ENCODE measurements at regions not wholly inside any gene's neighbourhood (a gene's known extent, or its start where the extent isn't known, plus 50 kb on each side); places are given as distances from the start of the nearest gene placed in this dataset.
"Not testable (repeated sequence)": the region's sequence is repeated elsewhere in the genome, so short reads cannot be mapped to it uniquely, and the experiment has no call there.

DNA sequence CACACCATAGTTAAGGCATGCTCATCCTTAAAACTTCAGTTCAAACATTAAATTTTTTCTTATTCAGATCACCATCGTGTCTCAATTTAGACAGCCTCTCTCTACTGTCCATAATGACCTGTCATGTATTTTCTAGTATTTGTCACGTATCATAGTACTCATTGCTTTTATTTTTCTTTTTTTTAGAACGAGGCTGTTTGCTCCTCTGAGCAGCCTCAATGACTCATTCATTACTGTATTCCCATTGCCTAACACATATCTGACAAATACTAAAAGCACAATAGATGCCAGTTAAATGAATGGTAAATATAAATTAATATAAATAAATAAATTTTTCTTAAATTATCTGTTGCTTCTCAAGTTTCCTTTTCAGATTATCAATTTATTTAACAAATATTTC, 245.5 kb downstream of the TUBA3C start:
- H3K4me3 ChIP-seq = no peak overlapping the region
- DNase-seq (ENCODE audit: extremely low spot score in 2 of 2) = no peak
- H3K27ac ChIP-seq = no peak overlapping the region
- intact Hi-C loops (cut with DNase I) = no loop called here
- no peaks in the 10 kb centered on the region for H3K9me3 ChIP-seq
- TF ChIP-seq, protein P1, sequence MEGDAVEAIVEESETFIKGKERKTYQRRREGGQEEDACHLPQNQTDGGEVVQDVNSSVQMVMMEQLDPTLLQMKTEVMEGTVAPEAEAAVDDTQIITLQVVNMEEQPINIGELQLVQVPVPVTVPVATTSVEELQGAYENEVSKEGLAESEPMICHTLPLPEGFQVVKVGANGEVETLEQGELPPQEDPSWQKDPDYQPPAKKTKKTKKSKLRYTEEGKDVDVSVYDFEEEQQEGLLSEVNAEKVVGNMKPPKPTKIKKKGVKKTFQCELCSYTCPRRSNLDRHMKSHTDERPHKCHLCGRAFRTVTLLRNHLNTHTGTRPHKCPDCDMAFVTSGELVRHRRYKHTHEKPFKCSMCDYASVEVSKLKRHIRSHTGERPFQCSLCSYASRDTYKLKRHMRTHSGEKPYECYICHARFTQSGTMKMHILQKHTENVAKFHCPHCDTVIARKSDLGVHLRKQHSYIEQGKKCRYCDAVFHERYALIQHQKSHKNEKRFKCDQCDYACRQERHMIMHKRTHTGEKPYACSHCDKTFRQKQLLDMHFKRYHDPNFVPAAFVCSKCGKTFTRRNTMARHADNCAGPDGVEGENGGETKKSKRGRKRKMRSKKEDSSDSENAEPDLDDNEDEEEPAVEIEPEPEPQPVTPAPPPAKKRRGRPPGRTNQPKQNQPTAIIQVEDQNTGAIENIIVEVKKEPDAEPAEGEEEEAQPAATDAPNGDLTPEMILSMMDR (IDR thresholded peaks at IDR 0.05) = no peak
- no peak for TF ChIP-seq POLR2A (IDR thresholded peaks at IDR 0.05)
- no peak for TF ChIP-seq POLR2AphosphoS5 (IDR thresholded peaks at IDR 0.05; ENCODE audit: insufficient read depth in 1 of 2, low read depth in 1 of 2)
- H3K36me3 ChIP-seq = no peaks in the 10 kb centered on the region
- no peaks in the 10 kb centered on the region for H3K4me1 ChIP-seq
- H3K27me3 ChIP-seq = no peaks in the 10 kb centered on the region

DNA sequence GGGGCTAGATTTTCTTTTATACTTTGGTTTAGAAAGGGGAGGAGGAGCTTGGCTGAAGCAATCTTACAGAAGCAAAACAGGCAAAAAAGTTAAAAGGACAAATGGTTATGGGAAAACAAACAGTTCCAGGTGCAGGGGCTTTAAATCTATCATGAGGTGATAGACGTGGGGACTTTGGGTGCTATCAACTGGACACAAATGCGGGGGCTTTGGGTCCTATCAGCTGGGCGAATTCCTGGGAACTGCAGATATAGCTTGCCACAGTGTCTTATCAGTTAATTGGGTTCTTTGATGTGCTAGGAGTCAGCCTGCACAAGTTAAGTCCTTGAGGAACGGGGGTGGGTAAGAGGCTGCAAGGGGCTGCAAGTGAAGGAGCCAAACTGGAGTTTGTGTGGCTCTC, 260.6 kb downstream of the TUBA3C start:
- Histone ChIP-seq H3K27ac (no peak overlapping the region), H3K27me3 (no peaks in the 10 kb centered on the region), H3K36me3 (no peaks in the 10 kb centered on the region), H3K4me3 (no peak overlapping the region), H3K4me1 (no peaks in the 10 kb centered on the region), H3K9me3 (no peaks in the 10 kb centered on the region)
- no peak for TF ChIP-seq POLR2A (IDR thresholded peaks at IDR 0.05)
- TF ChIP-seq, protein P1 (IDR thresholded peaks at IDR 0.05) = no peak
- TF ChIP-seq POLR2AphosphoS5 (IDR thresholded peaks at IDR 0.05; ENCODE audit: insufficient read depth in 1 of 2, low read depth in 1 of 2) = no peak
- no peak for DNase-seq (ENCODE audit: extremely low spot score in 2 of 2)
- intact Hi-C loops (cut with DNase I) = no loop called here

DNA sequence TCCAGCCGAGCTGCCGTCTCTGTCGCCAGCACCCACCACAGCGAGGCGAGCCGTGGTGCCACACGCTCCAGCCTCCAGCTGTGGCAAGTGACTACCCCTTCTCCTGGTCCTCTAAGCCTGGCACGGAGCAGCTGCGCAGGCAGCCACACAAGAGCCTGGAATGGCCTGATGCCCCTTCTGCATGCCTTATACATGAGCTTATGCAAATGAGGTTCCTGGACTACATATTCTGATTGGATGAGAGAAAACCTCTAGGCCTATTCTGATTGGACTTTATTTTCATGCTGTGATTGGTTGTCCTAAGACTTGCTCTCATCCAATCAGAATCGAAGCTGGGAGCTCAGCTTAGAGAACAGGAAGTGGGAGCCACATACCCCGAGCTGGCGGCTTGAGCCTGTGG, 276.5 kb downstream of the TUBA3C start:
- intact Hi-C loops (cut with DNase I); H3K27ac ChIP-seq; H3K4me3 ChIP-seq: not testable (repeated sequence)

DNA sequence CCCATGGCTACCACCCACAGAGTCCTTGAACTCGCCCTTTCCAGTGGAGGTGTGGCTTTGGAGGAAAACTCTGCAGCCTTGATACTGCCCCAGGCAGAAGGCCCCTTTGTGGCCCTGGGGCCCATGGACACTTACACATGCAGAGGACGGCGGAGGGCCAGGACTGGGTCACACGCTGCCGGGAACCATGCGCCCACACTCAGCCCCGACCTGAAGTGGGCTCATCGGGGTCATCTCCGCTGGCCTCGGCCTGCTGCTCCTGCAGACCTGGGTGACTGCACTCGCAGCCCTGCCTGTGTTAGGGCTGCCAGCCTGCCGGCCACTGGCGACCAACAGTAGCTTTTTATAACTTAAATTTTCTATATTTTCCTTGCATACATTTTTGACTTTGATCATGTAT, 286.2 kb downstream of the TUBA3C start:
- H3K36me3 ChIP-seq; intact Hi-C loops (cut with DNase I); DNase-seq (ENCODE audit: extremely low spot score in 2 of 2); H3K9me3 ChIP-seq; H3K4me1 ChIP-seq; H3K27ac ChIP-seq; H3K27me3 ChIP-seq; H3K4me3 ChIP-seq: not testable (repeated sequence)

More for the DNA sequence above, 276.5 kb downstream of the TUBA3C start:
- H3K36me3 ChIP-seq; H3K9me3 ChIP-seq; H3K27me3 ChIP-seq; DNase-seq (ENCODE audit: extremely low spot score in 2 of 2); H3K4me1 ChIP-seq: not testable (repeated sequence)

DNA sequence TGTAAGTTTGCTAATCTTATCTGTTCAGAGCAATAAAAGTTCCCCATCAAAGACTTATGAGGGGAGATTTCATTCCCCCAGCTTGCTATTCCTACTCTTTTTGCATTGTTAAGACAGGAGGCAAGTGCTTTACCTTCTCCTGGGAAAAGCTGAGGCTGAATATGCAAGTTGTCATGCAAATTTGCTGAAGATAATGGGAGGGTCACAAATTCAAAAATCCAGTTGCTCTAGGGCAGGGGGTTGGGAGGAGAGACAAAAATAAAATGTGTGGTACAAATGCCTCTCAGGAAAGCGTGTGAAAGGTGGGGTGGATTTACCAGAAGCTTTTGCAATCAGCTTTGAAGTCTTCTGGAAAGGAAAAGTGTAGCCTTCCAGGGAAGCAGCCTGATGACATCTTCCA, 290.4 kb downstream of the TUBA3C start:
- intact Hi-C loops (cut with DNase I); H3K27ac ChIP-seq; H3K9me3 ChIP-seq: not testable (repeated sequence)

DNA sequence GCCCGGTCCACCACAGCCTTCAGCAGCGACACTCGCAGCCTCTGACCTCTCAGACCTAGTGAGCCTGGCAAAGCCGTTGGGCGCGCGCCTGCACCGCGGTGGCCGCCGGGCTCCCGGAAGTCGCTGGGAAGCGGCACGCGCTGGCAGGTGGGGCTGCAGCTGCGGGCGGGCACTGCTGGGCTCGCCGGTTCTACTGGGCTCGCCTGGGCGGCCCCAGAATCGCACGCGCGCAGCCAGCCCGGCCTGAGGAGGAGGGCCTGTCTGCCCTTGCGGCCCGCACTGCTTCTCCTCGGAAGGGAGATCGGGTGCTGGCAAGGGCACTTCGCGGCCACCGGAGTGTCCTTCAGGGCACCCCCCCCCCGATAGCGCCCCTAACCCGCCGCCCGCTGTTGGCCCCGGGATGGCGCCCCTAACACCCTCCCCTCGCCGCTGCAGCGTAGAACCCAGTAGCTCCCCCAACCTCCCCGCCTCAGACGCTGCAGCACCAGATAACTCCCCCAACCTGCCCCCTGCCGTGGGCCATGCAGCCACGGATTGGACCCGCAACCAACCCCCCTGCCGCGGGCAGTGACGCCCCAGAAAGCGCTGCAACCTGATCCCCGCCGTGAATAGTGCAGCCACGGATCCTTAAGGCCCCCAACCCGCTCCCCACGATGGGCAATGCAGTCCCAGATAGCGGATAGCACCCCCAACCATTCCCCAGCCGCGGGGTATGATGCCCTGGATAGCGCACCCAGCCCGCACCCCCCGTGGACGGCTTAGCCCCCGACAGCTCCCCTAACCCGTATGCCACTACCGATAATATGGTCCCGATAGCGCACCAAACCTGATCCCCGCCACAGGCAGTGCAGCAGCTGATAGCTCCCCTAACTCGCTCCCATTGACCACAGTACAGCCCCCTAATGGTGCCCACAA, 306.5 kb downstream of the TUBA3C start:
- H3K9me3 ChIP-seq; H3K36me3 ChIP-seq; H3K27ac ChIP-seq; intact Hi-C loops (cut with DNase I); DNase-seq (ENCODE audit: extremely low spot score in 2 of 2); H3K27me3 ChIP-seq; H3K4me3 ChIP-seq; H3K4me1 ChIP-seq: not testable (repeated sequence)

More for the DNA sequence above, 290.4 kb downstream of the TUBA3C start:
- H3K4me3 ChIP-seq; H3K4me1 ChIP-seq; H3K27me3 ChIP-seq; H3K36me3 ChIP-seq; DNase-seq (ENCODE audit: extremely low spot score in 2 of 2): not testable (repeated sequence)

DNA sequence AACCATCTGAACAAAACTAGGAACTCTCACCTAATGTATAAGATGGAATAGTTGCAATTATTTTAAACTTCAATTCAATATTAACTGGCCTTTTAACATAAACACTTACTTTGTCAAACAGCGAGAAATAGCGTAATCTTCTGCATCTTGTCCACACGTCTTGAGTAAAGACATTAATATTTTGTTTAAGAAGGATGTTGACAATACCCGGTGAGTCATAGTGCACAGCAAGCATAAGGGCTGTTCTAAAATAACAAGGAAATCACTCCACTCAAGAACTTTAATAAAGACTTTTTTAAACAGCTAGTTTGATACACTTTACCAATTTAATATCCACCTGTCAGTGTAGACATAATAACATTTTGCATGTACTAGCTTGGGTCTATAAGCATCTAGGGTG, 311.1 kb downstream of the TUBA3C start:
- H3K27me3 ChIP-seq; H3K4me3 ChIP-seq; intact Hi-C loops (cut with DNase I); H3K9me3 ChIP-seq; H3K27ac ChIP-seq; H3K4me1 ChIP-seq; DNase-seq (ENCODE audit: extremely low spot score in 2 of 2); H3K36me3 ChIP-seq: not testable (repeated sequence)

DNA sequence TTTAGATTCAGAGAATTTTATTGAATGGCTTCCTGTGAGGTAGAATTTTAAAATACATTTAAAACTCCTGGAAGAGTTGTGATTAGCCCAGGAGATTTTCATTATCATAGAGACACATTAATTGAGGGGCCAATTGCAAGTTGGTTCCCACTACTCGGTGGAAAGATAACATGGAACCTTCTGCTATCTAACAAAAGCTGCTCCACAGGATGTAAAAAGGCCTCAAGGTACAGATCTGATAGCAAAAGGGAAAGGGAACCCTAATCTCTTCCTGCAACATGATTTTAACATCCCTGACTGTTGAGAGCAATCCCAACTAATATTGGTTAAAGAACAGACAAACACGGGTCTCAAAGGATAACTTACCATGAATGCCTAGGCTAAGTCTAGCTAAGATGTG, 312.3 kb downstream of the TUBA3C start:
- H3K36me3 ChIP-seq; DNase-seq (ENCODE audit: extremely low spot score in 2 of 2); H3K27me3 ChIP-seq; H3K27ac ChIP-seq; H3K4me1 ChIP-seq; H3K9me3 ChIP-seq; H3K4me3 ChIP-seq; intact Hi-C loops (cut with DNase I): not testable (repeated sequence)

DNA sequence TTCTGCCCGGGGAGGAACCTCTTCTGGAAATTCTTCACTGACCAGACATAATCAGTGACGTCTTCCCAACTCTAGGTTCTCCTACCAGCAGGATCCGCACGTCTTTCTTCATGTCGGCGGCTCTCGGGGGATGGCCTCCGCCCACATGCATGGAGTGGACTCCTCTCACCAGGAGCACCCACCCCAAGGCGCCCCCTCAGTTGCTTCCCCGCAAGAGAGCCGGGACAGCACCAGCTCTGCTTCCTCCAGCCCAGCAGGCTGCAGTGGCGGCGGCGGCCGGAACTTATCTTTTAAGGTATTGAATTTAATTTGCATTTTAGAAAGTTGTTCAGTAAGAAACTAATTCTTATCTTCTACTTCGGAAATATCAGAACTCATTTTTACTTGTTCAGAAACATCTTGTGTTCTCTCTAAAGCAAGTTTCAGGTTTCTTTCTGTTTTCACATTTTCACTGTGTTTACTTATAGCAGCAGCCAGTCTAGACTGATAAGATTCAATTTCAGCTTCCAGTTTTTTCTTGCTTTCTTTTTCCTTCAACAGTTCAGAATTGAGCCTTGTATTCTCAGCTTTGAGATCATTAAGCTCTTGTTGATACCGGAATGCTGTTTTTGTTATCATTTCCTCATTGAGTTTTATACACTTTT, 343.5 kb downstream of the TUBA3C start:
- H3K4me3 ChIP-seq; intact Hi-C loops (cut with DNase I); H3K27ac ChIP-seq: not testable (repeated sequence)

DNA sequence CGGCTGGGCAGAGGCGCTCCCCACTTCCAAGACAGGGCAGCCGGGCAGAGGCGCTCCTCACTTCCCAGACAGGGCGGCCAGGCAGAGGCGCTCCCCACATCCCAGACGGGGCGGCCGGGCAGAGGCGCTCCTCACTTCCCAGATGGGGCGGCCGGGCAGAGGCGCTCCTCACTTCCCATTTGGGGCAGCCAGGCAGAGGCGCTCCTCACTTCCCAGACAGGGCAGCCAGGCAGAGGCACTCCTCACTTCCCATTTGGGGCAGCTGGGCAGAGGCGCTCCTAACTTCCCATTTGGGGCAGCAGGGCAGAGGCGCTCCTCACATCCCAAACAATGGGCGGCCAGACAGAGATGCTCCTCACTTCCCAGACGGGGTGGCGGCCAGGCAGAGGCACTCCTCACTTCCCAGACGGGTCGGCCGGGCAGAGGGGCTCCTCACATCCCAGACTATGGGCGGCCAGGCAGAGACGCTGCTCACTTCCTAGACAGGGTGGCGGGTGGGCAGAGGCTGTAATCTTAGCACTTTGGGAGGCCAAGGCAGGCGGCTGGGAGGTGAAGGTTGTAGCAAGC, 344.4 kb downstream of the TUBA3C start:
- H3K27ac ChIP-seq; H3K27me3 ChIP-seq; H3K4me3 ChIP-seq; H3K9me3 ChIP-seq; intact Hi-C loops (cut with DNase I); DNase-seq (ENCODE audit: extremely low spot score in 2 of 2); H3K4me1 ChIP-seq; H3K36me3 ChIP-seq: not testable (repeated sequence)

More for the DNA sequence above, 343.5 kb downstream of the TUBA3C start:
- DNase-seq (ENCODE audit: extremely low spot score in 2 of 2); H3K36me3 ChIP-seq; H3K9me3 ChIP-seq; H3K27me3 ChIP-seq; H3K4me1 ChIP-seq: not testable (repeated sequence)
